ENCODE measurements at regions not wholly inside any gene's neighbourhood (a gene's known extent, or its start where the extent isn't known, plus 50 kb on each side); places are given as distances from the start of the nearest gene placed in this dataset.

GRCh38 chr6:88520445-88520844 lies 354.3 kb upstream of the CNR1 start:
- TF ChIP-seq CTCF (IDR thresholded peaks at IDR 0.05; ENCODE audit: poor library complexity): no peak
- no peak for TF ChIP-seq EZH2 (IDR thresholded peaks at IDR 0.05; ENCODE audit: borderline replicate concordance)
- no peak for TF ChIP-seq EZH2phosphoT487 (IDR thresholded peaks at IDR 0.05; ENCODE audit: low read depth, severe bottlenecking, unreplicated experiment)
